ENCODE measurements at regions not wholly inside any gene's neighbourhood (a gene's known extent, or its start where the extent isn't known, plus 50 kb on each side); places are given as distances from the start of the nearest gene placed in this dataset.

- TF ChIP-seq, protein P1, sequence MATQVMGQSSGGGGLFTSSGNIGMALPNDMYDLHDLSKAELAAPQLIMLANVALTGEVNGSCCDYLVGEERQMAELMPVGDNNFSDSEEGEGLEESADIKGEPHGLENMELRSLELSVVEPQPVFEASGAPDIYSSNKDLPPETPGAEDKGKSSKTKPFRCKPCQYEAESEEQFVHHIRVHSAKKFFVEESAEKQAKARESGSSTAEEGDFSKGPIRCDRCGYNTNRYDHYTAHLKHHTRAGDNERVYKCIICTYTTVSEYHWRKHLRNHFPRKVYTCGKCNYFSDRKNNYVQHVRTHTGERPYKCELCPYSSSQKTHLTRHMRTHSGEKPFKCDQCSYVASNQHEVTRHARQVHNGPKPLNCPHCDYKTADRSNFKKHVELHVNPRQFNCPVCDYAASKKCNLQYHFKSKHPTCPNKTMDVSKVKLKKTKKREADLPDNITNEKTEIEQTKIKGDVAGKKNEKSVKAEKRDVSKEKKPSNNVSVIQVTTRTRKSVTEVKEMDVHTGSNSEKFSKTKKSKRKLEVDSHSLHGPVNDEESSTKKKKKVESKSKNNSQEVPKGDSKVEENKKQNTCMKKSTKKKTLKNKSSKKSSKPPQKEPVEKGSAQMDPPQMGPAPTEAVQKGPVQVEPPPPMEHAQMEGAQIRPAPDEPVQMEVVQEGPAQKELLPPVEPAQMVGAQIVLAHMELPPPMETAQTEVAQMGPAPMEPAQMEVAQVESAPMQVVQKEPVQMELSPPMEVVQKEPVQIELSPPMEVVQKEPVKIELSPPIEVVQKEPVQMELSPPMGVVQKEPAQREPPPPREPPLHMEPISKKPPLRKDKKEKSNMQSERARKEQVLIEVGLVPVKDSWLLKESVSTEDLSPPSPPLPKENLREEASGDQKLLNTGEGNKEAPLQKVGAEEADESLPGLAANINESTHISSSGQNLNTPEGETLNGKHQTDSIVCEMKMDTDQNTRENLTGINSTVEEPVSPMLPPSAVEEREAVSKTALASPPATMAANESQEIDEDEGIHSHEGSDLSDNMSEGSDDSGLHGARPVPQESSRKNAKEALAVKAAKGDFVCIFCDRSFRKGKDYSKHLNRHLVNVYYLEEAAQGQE (IDR thresholded peaks at IDR 0.05; ENCODE audit: low read depth): no peak
- TF ChIP-seq NFIC (IDR thresholded peaks at IDR 0.05) (no peak), EP300 (IDR thresholded peaks at IDR 0.05; ENCODE audit: borderline replicate concordance) (no peak), ZBTB7A (IDR thresholded peaks at IDR 0.05; ENCODE audit: low read depth) (no peak), EGR1 (IDR thresholded peaks at IDR 0.05) (no peak), TEAD4 (IDR thresholded peaks at IDR 0.05) (no peak), CREB1 (IDR thresholded peaks at IDR 0.05; ENCODE audit: low read depth) (no peak), CEBPB (IDR thresholded peaks at IDR 0.05) (no peak), YY1 (IDR thresholded peaks at IDR 0.05; ENCODE audit: low read depth) (no peak), TCF12 (IDR thresholded peaks at IDR 0.05; ENCODE audit: low read depth) (no peak), RAD21 (IDR thresholded peaks at IDR 0.05; ENCODE audit: low read depth) (no peak), TAF1 (IDR thresholded peaks at IDR 0.05; ENCODE audit: low read depth) (no peak), FOXM1 (IDR thresholded peaks at IDR 0.05; ENCODE audit: borderline replicate concordance, low read depth) (no peak)
- TF ChIP-seq, protein P2, sequence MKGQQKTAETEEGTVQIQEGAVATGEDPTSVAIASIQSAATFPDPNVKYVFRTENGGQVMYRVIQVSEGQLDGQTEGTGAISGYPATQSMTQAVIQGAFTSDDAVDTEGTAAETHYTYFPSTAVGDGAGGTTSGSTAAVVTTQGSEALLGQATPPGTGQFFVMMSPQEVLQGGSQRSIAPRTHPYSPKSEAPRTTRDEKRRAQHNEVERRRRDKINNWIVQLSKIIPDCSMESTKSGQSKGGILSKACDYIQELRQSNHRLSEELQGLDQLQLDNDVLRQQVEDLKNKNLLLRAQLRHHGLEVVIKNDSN (IDR thresholded peaks at IDR 0.05): no peak
- TF ChIP-seq, protein P3, sequence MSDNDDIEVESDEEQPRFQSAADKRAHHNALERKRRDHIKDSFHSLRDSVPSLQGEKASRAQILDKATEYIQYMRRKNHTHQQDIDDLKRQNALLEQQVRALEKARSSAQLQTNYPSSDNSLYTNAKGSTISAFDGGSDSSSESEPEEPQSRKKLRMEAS (IDR thresholded peaks at IDR 0.05): no peak
Measured at GRCh38 chr11:122367809-122368231, 251.8 kb upstream of the BLID start.

GRCh38 chr11:122365610-122366360, 249.8 kb upstream of the BLID start:
- TF ChIP-seq TEAD4 (IDR thresholded peaks at IDR 0.05): no peak
- no peak for TF ChIP-seq ZBTB7A (IDR thresholded peaks at IDR 0.05; ENCODE audit: low read depth)
- TF ChIP-seq NFIC (IDR thresholded peaks at IDR 0.05): no peak
- TF ChIP-seq FOXM1 (IDR thresholded peaks at IDR 0.05; ENCODE audit: borderline replicate concordance, low read depth): no peak
- no peak for TF ChIP-seq TCF12 (IDR thresholded peaks at IDR 0.05; ENCODE audit: low read depth)
- no peak for TF ChIP-seq EGR1 (IDR thresholded peaks at IDR 0.05)
- TF ChIP-seq, protein P1 (IDR thresholded peaks at IDR 0.05; ENCODE audit: low read depth): no peak
- TF ChIP-seq, protein P3 (IDR thresholded peaks at IDR 0.05): no peak
- TF ChIP-seq, protein P2 (IDR thresholded peaks at IDR 0.05): no peak
- no peak for TF ChIP-seq YY1 (IDR thresholded peaks at IDR 0.05; ENCODE audit: low read depth)
- TF ChIP-seq CEBPB (IDR thresholded peaks at IDR 0.05): no peak
- no peak for TF ChIP-seq TAF1 (IDR thresholded peaks at IDR 0.05; ENCODE audit: low read depth)
- no peak for TF ChIP-seq RAD21 (IDR thresholded peaks at IDR 0.05; ENCODE audit: low read depth)
- no peak for TF ChIP-seq CREB1 (IDR thresholded peaks at IDR 0.05; ENCODE audit: low read depth)
- TF ChIP-seq EP300 (IDR thresholded peaks at IDR 0.05; ENCODE audit: borderline replicate concordance): no peak

- TF ChIP-seq TEAD4 (IDR thresholded peaks at IDR 0.05) (no peak), ZBTB7A (IDR thresholded peaks at IDR 0.05; ENCODE audit: low read depth) (no peak), NFIC (IDR thresholded peaks at IDR 0.05) (no peak), EGR1 (IDR thresholded peaks at IDR 0.05) (no peak), TAF1 (IDR thresholded peaks at IDR 0.05; ENCODE audit: low read depth) (no peak), FOXM1 (IDR thresholded peaks at IDR 0.05; ENCODE audit: borderline replicate concordance, low read depth) (no peak), RAD21 (IDR thresholded peaks at IDR 0.05; ENCODE audit: low read depth) (no peak)
- TF ChIP-seq, protein P1 (IDR thresholded peaks at IDR 0.05; ENCODE audit: low read depth): no peak
Measured at GRCh38 chr11:122363296-122363695, 247.3 kb upstream of the BLID start.

GRCh38 chr11:122362381-122362780, 246.4 kb upstream of the BLID start:
- TF ChIP-seq CREB1 (IDR thresholded peaks at IDR 0.05; ENCODE audit: low read depth) (no peak), RAD21 (IDR thresholded peaks at IDR 0.05; ENCODE audit: low read depth) (no peak), EP300 (IDR thresholded peaks at IDR 0.05; ENCODE audit: borderline replicate concordance) (no peak)
- TF ChIP-seq, protein P1 (IDR thresholded peaks at IDR 0.05; ENCODE audit: low read depth): no peak
